Suppressor macrophage (primary cell): ENCODE measurements at regions not wholly inside any gene's neighbourhood (a gene's known extent, or its start where the extent isn't known, plus 50 kb on each side); places are given as distances from the start of the nearest gene placed in this dataset.
"Not testable (repeated sequence)": the region's sequence is repeated elsewhere in the genome, so short reads cannot be mapped to it uniquely, and the experiment has no call there.

Experiments
- DNase-seq, 4 experiments: peaks; one replicate each; pipeline ENCODE4 v3.0.0-alpha.2; 2020 to 2022

GRCh38 chr21:9572782-9573181 lies 948.6 kb upstream of the TPTE start:
- DNase-seq = not testable (repeated sequence)

DNA sequence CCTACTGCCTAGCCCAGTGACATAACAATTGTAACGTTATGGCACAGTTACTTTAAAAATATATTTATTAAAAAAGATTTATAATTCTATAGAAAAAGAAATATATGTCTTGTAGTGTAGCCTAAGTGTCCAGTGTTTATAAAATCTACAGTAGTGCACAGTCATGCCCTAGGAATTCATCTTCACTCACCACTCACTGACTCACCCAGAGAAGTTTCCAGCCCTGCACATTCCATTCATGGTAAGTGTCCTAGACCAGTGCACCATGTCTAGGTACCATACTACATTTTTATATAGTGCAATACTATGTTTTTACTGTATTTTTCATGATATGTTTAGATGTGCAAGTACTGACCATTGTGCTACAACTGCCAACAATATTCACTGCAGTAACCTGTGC lies 947.9 kb upstream of the TPTE start:
- not testable (repeated sequence) for DNase-seq

- not testable (repeated sequence) for DNase-seq
Observed at GRCh38 chr21:9579275-9579674, 942.1 kb upstream of the TPTE start.

DNA sequence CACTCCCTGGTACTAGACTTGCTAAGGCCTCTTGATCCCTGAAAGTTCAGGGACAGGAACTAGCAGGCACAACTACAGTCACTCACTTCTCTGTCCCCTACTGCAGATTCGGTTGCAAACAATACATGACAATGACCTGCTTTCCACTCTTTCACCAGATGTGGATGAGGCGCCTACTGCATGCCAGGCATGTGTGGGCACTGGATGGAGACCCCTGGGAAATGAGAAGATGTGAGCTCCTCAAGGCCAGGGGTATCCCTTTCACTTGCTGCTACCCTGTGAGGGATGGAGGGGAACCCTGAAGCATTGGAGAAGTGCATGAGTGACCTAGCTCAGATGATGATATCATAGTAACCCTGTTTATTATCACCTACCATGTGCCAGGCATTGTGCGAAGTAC lies 933.4 kb upstream of the TPTE start:
- DNase-seq = not testable (repeated sequence)

- DNase-seq = not testable (repeated sequence)
Observed at GRCh38 chr21:9592591-9592990, 928.8 kb upstream of the TPTE start.

DNA sequence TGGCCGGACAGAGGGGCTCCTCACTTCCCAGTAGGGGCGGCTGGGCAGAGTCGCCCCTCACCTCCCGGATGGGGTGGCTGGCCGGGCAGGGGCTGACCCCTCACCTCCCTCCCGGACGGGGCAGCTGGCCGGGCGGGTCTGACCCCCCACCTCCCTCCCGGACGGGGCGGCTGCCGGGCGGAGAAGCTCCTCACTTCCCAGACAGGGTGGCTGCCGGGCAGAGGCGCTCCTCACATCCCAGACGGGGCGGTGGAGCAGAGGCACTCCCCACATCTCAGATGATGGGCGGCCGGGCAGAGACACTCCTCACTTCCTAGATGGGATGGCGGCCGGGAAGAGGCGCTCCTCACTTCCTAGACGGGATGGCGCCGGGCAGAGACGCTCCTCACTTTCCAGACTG lies 927.7 kb upstream of the TPTE start:
- DNase-seq = not testable (repeated sequence)

- not testable (repeated sequence) for DNase-seq
Observed at GRCh38 chr21:9614011-9614410, 907.4 kb upstream of the TPTE start.

DNA sequence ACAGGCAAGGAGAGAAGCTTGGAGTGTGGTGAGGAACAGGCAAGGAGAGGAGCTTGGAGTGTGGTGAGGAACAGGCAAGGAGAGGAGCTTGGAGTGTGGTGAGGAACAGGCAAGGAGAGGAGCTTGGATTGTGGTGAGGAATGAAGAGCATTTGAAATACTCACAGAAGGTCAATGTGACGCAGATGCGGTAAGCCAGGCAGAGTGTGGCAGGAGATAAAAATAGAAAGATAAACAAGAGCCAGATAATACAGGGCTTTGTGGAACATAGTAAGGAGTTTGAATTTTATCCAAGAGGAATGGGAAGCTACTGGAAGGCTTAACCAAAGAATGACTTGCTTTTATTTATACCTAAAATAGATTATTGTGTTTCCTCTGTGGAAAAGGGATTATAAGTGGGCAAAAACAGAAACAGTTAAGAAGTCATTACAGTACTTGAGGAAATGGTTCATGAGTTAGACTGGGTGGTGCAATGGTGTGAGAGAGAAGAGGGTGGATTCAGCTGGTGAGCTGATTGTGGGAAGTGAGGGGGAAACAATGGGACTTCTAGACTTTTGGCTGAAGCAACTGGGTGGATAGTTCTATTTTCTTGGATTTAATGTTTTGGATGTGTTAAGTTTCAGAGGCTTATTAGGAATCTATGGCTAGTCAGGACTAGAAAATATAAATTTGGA lies 900.1 kb upstream of the TPTE start:
- not testable (repeated sequence) for DNase-seq

GRCh38 chr21:9628051-9628450 lies 893.3 kb upstream of the TPTE start:
- DNase-seq = not testable (repeated sequence)

DNA sequence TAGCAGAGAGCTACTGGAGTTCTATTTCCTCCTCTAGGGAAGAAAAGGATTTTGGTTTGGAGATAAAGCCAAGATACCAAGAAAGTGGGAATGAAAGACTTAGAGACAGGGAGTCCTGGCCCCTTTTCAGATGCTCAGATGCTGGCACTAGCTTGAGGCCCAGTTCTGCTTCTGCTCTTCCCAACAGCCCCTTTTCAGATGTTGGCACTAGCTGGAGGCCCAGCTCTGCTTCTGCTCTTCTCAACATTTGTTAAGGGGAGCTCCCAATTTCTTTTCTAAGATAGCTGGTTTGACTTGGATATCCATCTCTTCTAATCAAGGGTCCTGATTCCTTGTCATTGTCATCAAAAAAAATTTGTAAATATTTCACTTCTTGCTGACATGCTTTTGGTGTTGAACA lies 874.0 kb upstream of the TPTE start:
- DNase-seq = not testable (repeated sequence)

- not testable (repeated sequence) for DNase-seq
Observed at GRCh38 chr21:9648331-9648730, 873.1 kb upstream of the TPTE start.

DNA sequence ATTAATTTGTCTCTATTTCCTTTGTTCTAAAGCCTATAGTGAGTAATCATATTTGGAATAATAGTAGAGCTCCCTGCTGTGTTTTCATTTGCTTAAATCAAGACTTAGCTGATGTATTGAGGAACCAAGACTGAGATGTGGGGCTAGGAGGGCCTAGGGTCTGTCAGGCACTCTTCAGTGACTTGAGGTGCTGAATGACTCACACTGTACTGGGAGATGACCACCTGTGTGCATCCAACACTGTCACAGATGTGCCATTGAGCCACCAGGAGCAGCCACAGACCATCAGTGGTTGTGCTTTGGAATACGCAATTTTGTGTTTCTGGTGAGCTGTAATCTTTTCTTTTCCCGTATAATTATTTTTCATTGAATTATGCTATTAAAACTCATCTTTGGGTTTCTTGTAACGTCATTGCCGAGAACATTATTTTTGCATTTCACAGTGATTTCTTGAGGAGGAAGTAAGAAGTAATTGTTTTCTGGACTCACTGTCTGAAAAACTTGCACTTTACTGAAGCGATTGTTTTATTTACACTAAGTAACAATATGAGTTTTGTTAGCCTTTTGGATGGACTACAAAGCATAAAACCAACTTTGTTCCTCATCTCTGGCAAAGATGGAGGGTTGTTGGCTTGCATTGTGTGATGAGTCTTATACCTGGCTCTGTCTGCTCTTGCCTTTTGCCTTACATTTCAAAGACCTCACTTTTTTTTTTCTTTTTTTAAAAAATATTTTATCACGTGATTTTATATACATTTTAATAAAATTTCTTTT lies 872.2 kb upstream of the TPTE start:
- DNase-seq = not testable (repeated sequence)

DNA sequence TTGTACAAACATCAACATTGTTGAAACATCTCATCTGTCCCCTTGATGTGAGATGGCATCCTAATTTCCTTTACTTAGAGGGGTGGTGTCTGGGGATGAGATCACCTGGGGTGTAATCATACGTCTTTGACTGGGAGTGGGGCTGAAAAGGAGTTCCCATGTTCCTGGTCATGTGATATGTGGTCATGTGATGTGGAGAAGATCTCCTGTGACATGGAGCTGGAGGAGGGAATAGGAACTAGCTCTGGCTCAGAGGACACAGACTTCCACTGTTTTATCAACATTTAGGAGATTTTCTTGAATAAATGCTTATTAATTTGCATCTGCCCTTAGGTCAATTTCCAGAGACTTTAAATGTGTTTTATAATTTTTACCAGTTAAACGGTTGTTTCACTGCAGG lies 868.6 kb upstream of the TPTE start:
- not testable (repeated sequence) for DNase-seq

DNA sequence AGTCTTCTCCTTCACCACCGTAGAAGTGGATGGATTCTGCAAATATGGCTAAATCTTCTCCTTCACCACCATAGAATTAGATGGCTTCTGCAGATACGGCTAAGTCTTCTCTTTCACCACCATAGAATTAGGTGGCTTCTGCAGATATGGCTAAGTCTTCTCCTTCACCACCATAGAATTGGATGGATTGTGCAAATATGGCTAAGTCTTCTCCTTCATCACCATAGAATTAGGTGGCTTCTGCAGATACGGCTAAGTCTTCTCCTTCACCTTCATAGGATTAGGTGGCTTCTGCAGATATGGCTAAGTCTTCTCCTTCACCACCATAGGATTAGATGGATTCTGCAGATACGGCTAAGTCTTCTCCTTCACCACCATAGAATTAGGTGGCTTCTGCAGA lies 866.2 kb upstream of the TPTE start:
- not testable (repeated sequence) for DNase-seq

DNA sequence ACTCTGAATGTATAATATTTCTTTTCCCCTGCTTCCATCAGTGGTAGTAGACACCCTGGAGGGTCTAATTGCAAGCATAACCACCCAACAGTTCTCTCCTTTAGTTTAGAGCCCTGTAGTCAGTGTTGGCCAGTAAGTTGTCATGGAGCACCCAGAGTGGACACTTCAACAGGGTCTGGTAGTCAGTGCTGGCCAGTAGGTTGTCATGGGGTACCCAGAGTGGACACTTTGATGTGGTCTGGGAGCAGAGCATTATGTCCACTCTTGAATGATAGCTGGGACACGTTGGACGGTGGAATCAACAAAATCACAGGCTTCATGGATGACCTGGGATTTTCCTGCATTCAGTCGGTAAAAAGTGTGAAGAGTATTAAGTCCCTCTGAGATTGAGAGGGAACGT lies 864.9 kb upstream of the TPTE start:
- not testable (repeated sequence) for DNase-seq

DNA sequence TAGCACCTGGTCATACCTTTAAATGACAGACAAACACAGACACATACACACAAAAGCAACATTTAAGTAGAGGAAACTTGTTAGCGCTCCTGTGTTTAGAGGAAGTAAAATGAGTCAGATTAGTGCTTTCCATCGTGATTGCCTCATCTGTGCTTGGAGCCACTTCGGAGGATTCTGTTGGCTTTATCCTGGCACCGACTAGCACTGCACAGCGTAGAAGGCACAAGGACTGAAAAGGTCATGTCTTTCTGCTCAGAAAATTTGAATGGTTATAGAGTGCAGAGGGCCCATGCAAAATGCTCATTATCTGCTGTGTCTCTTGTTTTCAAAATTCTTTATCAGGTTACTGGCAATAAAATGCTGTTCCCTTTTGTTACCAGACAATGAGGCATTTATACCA lies 863.6 kb upstream of the TPTE start:
- not testable (repeated sequence) for DNase-seq

GRCh38 chr21:9659877-9660276 lies 861.5 kb upstream of the TPTE start:
- not testable (repeated sequence) for DNase-seq

GRCh38 chr21:9663914-9664729 lies 857.3 kb upstream of the TPTE start:
- not testable (repeated sequence) for DNase-seq

DNA sequence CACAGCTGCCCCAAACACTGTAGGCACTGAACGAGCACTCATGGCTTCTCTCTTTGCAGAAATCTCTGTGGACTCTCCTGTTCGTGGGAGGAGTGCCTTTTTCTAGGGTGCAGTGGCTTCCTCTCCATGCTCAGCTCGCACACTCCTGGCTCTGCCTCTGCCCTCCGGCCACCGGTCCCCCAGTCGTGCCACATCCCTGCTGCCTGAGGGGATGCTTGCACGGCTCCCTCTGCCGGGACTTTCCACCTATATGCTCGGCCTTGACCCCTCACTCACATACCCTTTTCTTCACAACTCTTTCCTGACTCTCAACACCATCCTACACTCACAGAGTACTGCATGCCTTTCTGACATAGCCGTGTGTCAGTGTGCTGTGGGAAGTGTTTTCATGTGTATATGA lies 845.6 kb upstream of the TPTE start:
- not testable (repeated sequence) for DNase-seq

DNA sequence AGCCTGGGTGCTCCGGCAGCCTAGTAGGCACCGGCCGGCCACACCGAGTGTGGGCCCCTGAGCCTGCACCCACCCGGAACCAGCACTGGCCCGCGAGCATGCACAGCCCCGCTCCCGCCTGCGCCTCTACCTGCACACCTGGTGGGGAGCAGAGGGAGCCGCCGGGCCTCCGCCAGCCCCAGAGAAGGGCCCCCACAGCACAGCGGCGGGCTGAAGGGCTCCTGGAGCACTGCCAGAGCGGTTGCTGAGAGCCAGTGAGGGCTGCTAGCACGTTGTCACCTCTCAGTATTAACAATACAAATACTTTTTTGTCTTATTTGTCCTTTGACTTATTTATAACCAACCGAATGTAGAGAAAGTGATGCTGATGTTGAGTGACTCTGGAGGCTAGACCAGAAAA lies 842.4 kb upstream of the TPTE start:
- DNase-seq = not testable (repeated sequence)

DNA sequence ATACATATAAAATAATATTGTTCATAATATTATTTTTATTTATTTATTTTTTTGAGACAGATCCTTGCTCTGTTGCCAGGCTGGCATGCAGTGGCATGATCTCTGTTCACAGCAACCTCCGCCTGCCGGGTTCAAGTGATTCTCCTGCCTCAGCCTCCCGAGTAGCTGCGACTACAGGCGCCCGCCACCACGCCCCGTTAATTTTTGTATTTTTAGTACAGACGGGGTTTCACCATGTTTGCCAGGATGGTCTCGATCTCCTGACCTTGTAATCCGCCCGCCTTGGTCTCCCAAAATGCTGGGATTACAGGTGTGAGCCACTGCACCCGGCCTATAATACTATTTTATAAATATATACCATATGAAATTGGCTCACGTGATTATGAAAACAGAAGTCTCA lies 832.4 kb upstream of the TPTE start:
- DNase-seq = not testable (repeated sequence)

- not testable (repeated sequence) for DNase-seq
Observed at GRCh38 chr21:9690981-9691380, 830.4 kb upstream of the TPTE start.

DNA sequence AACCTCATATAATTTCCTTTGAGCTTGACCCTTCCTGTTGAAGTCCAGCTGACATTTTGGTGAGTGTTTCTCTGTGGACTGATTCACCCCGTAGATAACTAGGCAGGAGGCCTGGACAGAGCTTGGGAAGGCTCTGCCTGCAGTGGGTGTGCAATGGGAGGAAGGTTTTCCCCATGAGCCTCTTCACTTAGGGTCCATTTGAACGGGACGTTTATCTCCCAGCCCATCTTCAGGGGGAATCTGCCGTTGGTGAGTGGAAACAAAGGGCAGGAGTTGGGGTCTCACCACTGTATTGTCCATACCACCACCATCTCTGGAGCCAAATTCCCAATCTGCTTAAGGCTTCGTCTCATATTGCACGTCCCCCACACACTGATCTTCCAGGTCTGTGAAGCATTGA lies 825.6 kb upstream of the TPTE start:
- DNase-seq = not testable (repeated sequence)
